ENCODE measurements at regions not wholly inside any gene's neighbourhood (a gene's known extent, or its start where the extent isn't known, plus 50 kb on each side); places are given as distances from the start of the nearest gene placed in this dataset.

- Histone ChIP-seq H3K27ac (no peak overlapping the region), H3K4me1 (no peaks in the 10 kb centered on the region), H3K36me3 (no peaks in the 10 kb centered on the region), H3K4me3 (no peak overlapping the region), H3K9me3 (no peaks in the 10 kb centered on the region), H3K27me3 (no peaks in the 10 kb centered on the region)
- intact Hi-C loops (cut with DNase I) = no loop called here
- DNase-seq (ENCODE audit: extremely low spot score in 2 of 2) = no peak
- TF ChIP-seq CTCF (IDR thresholded peaks at IDR 0.05) (no peak), POLR2A (IDR thresholded peaks at IDR 0.05) (no peak)
Observed at GRCh38 chr5:117088176-117088575, 513.6 kb upstream of the SEMA6A start.

DNA sequence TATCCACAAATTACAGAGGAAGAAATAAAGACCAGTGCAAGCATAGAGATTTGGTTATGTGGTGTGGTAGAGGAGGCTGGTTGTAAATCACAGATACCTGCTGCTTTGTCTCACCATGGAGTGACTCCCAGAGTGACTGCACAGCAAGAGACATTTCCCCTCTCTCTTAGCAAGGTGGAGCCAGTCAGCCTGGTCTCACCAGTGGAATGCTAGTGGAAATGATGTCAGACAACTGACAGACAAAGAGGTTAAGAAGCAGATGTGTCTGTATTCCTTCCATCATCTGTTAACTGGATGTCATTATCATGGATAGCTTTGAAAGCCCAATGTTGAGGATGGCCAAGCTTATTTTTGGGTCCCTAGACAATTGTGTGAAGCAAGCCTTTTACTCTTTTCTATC, 509.4 kb upstream of the SEMA6A start:
- H3K4me1 ChIP-seq = no peaks in the 10 kb centered on the region
- TF ChIP-seq CTCF (IDR thresholded peaks at IDR 0.05) = no peak
- no peak for TF ChIP-seq POLR2AphosphoS5 (IDR thresholded peaks at IDR 0.05; ENCODE audit: insufficient read depth in 1 of 2, low read depth in 1 of 2)
- TF ChIP-seq POLR2A (IDR thresholded peaks at IDR 0.05) = no peak
- no peak for DNase-seq (ENCODE audit: extremely low spot score in 2 of 2)
- H3K27ac ChIP-seq = no peak overlapping the region
- H3K36me3 ChIP-seq = no peaks in the 10 kb centered on the region
- no peaks in the 10 kb centered on the region for H3K9me3 ChIP-seq
- H3K4me3 ChIP-seq = no peak overlapping the region
- intact Hi-C loops (cut with DNase I) = no loop called here
- H3K27me3 ChIP-seq = no peaks in the 10 kb centered on the region

DNA sequence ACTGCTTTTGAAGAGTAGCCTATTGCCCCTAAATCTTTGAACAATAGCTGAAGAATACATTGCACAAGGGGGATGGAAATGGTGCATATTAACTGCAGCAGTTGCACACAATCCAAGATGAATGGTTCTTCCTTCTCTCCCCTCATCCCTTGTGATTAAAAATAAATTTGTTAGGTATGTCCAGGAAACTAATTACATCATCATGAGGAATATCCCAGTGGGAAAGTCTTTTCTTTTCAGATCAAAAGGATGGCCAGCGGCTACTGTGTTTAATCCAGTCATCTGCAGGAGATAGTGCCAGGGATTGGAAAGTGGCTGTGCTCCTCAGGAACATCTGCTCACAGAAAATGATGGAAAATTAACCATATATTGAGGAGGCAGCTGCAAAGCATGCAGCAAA, 508.4 kb upstream of the SEMA6A start:
- Histone ChIP-seq H3K27ac (no peak overlapping the region), H3K27me3 (no peaks in the 10 kb centered on the region), H3K4me1 (no peaks in the 10 kb centered on the region), H3K4me3 (no peak overlapping the region), H3K36me3 (no peaks in the 10 kb centered on the region), H3K9me3 (no peaks in the 10 kb centered on the region)
- intact Hi-C loops (cut with DNase I) = no loop called here
- TF ChIP-seq POLR2AphosphoS5 (IDR thresholded peaks at IDR 0.05; ENCODE audit: insufficient read depth in 1 of 2, low read depth in 1 of 2) (no peak), CTCF (IDR thresholded peaks at IDR 0.05) (no peak), POLR2A (IDR thresholded peaks at IDR 0.05) (no peak)
- DNase-seq (ENCODE audit: extremely low spot score in 2 of 2) = no peak

DNA sequence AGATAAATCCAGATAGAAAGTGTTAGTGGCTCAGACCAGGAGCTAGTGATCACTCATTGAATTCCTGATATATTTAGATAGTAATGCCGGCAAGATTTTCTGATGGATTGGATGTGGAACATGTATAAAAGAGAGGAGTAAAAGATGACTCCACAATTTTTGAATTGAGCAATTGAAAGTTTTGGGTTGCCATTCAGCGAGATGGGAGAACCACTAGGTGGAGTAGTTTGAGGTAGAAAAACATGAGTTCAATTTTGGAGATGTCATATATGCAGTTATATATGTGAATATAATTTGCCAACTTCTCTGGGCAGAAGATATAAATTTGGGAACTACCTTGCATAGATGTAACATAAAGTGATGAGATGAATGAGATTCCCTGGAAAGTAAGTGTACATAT, 502.5 kb upstream of the SEMA6A start:
- H3K36me3 ChIP-seq = no peaks in the 10 kb centered on the region
- H3K27me3 ChIP-seq = no peaks in the 10 kb centered on the region
- H3K9me3 ChIP-seq = no peaks in the 10 kb centered on the region
- no peaks in the 10 kb centered on the region for H3K4me1 ChIP-seq
- intact Hi-C loops (cut with DNase I) = no loop called here
- TF ChIP-seq POLR2AphosphoS5 (IDR thresholded peaks at IDR 0.05; ENCODE audit: insufficient read depth in 1 of 2, low read depth in 1 of 2) (no peak), POLR2A (IDR thresholded peaks at IDR 0.05) (no peak), CTCF (IDR thresholded peaks at IDR 0.05) (no peak)
- no peak for DNase-seq (ENCODE audit: extremely low spot score in 2 of 2)
- no peak overlapping the region for H3K4me3 ChIP-seq
- no peak overlapping the region for H3K27ac ChIP-seq

DNA sequence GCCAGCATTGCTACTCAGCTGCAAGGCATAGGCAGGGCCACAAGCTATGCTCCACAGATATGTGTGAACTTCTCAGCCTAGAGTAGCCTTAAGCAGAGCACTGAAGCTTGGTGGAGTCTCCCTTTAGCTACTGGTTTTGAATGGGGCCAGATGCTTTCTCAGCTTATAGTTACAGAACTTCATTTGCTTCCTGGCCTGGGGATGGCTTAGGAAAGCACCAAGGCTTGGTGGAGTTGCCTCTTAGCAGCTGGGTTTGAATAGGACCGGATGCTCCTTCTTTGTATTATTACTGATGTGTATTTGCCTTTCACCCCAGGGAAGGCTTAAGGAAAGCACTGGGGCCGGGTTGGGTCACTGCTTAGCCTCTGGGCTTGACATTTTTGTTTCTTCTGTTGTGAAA, 497.8 kb upstream of the SEMA6A start:
- intact Hi-C loops (cut with DNase I) = no loop called here
- DNase-seq (ENCODE audit: extremely low spot score in 2 of 2) = no peak

More for the DNA sequence above, 497.8 kb upstream of the SEMA6A start:
- Histone ChIP-seq H3K36me3 (no peaks in the 10 kb centered on the region), H3K9me3 (peaks cover 4% of the 10 kb centered on the region), H3K27me3 (no peaks in the 10 kb centered on the region), H3K4me3 (no peak overlapping the region), H3K27ac (no peak overlapping the region), H3K4me1 (no peaks in the 10 kb centered on the region)
- TF ChIP-seq POLR2A (IDR thresholded peaks at IDR 0.05) = no peak
- no peak for TF ChIP-seq POLR2AphosphoS5 (IDR thresholded peaks at IDR 0.05; ENCODE audit: insufficient read depth in 1 of 2, low read depth in 1 of 2)
- no peak for TF ChIP-seq CTCF (IDR thresholded peaks at IDR 0.05)

Data from vagina (tissue), 2 donors.